GM19023 (cell line): ENCODE measurements at regions not wholly inside any gene's neighbourhood (a gene's known extent, or its start where the extent isn't known, plus 50 kb on each side); places are given as distances from the start of the nearest gene placed in this dataset.

Experiments used
- ATAC-seq: cut with Tn5 transposase; IDR thresholded peaks from one replicate; pipeline ENCODE4 v1.9.1; 2021; ENCODE audit warnings: mild to moderate bottlenecking, moderate library complexity; ENCODE audit not compliant: unreplicated experiment

- ATAC-seq, result peak; percentile 21
Measured at GRCh38 chr12:92556141-92556540, 146.6 kb upstream of the PLEKHG7 start.

GRCh38 chr12:92554158-92555073 lies 148.4 kb upstream of the PLEKHG7 start:
- no peak for ATAC-seq

- ATAC-seq, result no peak
Measured at GRCh38 chr12:92553389-92553788, 149.4 kb upstream of the PLEKHG7 start.

- no peak for ATAC-seq
Measured at GRCh38 chr12:92552412-92553108, 150.2 kb upstream of the PLEKHG7 start.

GRCh38 chr12:92551853-92552397 lies 150.9 kb upstream of the PLEKHG7 start:
- peak; percentile 60 for ATAC-seq

- no peak for ATAC-seq
Measured at GRCh38 chr12:92551210-92551609, 151.6 kb upstream of the PLEKHG7 start.

GRCh38 chr12:92550661-92551060 lies 152.1 kb upstream of the PLEKHG7 start:
- no peak for ATAC-seq

- no peak for ATAC-seq
Measured at GRCh38 chr12:92550254-92550653, 152.5 kb upstream of the PLEKHG7 start.

GRCh38 chr12:92549516-92549915 lies 153.3 kb upstream of the PLEKHG7 start:
- ATAC-seq, result no peak

GRCh38 chr12:92547906-92548305 lies 154.9 kb upstream of the PLEKHG7 start:
- ATAC-seq, result no peak

- peak; percentile 4 for ATAC-seq
Measured at GRCh38 chr12:92547420-92547819, 155.4 kb upstream of the PLEKHG7 start.

- ATAC-seq, result peak; percentile 67
Measured at GRCh38 chr12:92546635-92547348, 156.0 kb upstream of the PLEKHG7 start.

- no peak for ATAC-seq
Measured at GRCh38 chr12:92546259-92546634, 156.5 kb upstream of the PLEKHG7 start.

GRCh38 chr12:92544322-92544721 lies 158.5 kb upstream of the PLEKHG7 start:
- no peak for ATAC-seq

- no peak for ATAC-seq
Measured at GRCh38 chr12:92543840-92544239, 158.9 kb upstream of the PLEKHG7 start.

- no peak for ATAC-seq
Measured at GRCh38 chr12:92543359-92543758, 159.4 kb upstream of the PLEKHG7 start.

GRCh38 chr12:92541731-92542130 lies 161.1 kb upstream of the PLEKHG7 start:
- ATAC-seq, result no peak

GRCh38 chr12:92540782-92541423 lies 161.9 kb upstream of the PLEKHG7 start:
- no peak for ATAC-seq

- peak; percentile 32 for ATAC-seq
Measured at GRCh38 chr12:92539976-92540781, 162.6 kb upstream of the PLEKHG7 start.
